DND-41 (cell line): ENCODE measurements at regions not wholly inside any gene's neighbourhood (a gene's known extent, or its start where the extent isn't known, plus 50 kb on each side); places are given as distances from the start of the nearest gene placed in this dataset.

Experiments used
- CTCF ChIP-seq: IDR thresholded peaks from 2 replicates; pipeline ENCODE4 v1.5.1; 2012; ENCODE audit warnings: borderline replicate concordance, low read length, moderate library complexity, mild to moderate bottlenecking; ENCODE audit not compliant: poor library complexity, severe bottlenecking; ENCODE audit errors: extremely low read depth
- EZH2 ChIP-seq: IDR thresholded peaks from 3 replicates; pipeline ENCODE4 v1.6.1; 2012; ENCODE audit warnings: borderline replicate concordance, low read depth, mild to moderate bottlenecking, moderate library complexity, low read length, inconsistent platforms; ENCODE audit not compliant: severe bottlenecking

GRCh38 chr14:49218436-49219092, 367.6 kb downstream of the RPS29 start:
- no peak for TF ChIP-seq EZH2
- TF ChIP-seq CTCF: no peak
